ENCODE measurements at regions not wholly inside any gene's neighbourhood (a gene's known extent, or its start where the extent isn't known, plus 50 kb on each side); places are given as distances from the start of the nearest gene placed in this dataset.

DNA sequence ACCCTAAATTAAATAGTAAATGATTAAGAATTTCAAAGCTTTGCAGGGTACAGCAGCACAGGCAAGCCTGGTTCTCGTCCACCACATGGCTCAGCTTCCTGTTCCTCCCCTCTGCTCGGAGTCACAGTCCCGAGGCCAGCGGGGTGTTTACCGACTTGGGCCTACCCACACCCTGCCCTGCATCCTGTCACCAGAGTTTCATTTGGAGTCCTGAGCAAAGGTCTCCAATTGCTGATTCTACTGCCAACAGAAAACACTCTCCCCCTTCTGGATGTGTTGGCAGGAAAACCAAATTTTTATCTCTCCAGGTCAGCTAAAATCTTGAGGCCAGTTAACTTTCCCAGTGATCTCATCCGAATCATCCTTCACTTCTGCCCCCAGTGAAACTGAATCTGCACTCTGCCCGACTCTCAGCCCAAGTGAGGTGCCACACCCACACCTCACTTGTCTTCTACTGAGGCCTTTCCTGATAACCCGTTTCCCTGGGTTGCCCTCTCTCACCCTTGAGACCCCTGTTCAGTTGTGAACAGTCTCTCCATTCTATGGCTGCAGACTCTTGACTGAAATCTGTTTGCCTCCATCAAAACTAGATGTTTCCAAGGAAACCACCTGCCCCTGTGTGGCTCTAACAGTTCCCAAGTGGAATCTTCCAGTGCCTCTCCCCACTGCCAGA, 71.2 kb downstream of the VCPKMT start:
- peaks cover 5 to 14% of the 10 kb centered on the region in 2 donors for H3K9me3 Mint-ChIP-seq
- DNase-seq (peak; percentile 62 to 83), ATAC-seq (peak; percentile 95)
- peak overlapping the region; percentile 49 to 51 for H3K4me3 Mint-ChIP-seq
- H3K27me3 Mint-ChIP-seq = no peaks in the 10 kb centered on the region
- H3K27ac Mint-ChIP-seq = peak overlapping the region; percentile 81 to 82
- H3K4me1 Mint-ChIP-seq = peaks cover 67% of the 10 kb centered on the region

DNA sequence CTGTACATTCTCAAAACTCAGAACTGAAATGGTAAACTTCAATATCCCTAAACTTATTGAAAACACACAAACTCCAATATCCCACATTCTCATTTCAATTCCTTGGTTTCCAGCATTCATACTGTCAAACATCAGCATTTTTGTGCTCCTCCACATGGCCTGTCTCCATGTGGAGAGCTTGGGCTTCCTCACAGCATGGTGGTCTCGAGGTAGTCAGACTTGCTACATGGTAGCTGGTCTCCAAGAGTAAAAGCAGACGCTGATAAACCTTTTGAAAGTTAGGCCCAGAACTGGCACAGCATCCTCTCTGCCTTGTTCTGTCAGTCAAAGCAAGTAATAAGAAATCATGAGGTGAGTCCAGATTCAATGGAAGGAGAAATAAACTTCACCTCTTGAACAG, 70.5 kb downstream of the VCPKMT start:
- Mint-ChIP-seq H3K27ac (peak overlapping the region; percentile 81 to 82), H3K4me3 (peak overlapping the region; percentile 0 to 51)

DNA sequence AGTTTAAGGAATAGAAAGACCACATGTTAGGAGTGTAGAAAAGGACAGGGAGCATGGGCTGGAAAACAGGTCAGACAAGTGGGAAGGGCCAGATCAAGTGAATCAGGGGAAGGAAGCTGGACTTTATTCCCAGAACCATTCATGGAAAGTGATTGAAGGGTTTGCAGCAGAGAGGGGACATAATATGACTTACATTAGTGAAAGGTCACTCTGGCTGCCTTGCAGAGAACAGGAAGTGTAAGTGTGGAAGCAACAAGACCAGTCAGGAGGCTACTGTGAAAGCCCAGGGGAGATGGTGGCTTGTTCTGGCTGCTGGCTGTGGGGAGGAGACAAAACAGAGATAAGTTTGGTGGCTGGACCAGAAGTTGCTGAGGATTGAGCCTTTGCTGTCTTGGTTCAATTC, 69.1 kb downstream of the VCPKMT start:
- Mint-ChIP-seq H3K27me3 (no peaks in the 10 kb centered on the region), H3K27ac (peak overlapping the region in 1 of 2 donors; percentile 50), H3K4me3 (no peak overlapping the region), H3K4me1 (peaks cover 46% of the 10 kb centered on the region), H3K9me3 (peaks cover 5 to 14% of the 10 kb centered on the region in 2 donors)
- no peak for DNase-seq
- no peak for ATAC-seq

More for the DNA sequence above, 70.5 kb downstream of the VCPKMT start:
- no peak for DNase-seq
- H3K27me3 Mint-ChIP-seq = no peaks in the 10 kb centered on the region
- no peak for ATAC-seq
- H3K9me3 Mint-ChIP-seq = peaks cover 5 to 14% of the 10 kb centered on the region in 2 donors
- H3K4me1 Mint-ChIP-seq = peaks cover 61% of the 10 kb centered on the region

DNA sequence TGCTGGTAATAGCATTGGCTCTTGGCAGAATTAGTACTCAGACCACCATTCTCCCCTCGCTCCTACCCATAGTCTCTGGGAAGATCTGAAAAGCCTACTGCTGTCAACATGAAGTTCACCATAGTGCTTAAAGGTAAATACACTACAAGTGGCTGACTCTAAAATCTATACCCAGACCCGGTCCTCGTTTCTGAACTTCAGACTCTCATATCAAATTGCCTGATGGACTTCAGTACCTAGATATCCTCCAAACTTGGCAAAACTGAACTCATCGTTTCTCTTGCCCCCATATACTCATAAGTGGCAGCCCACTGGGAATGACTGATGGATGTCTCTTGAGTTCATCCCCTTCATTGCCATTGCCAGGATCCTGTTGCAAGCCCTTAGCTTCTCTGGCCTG, 67.3 kb downstream of the VCPKMT start:
- no peak for ATAC-seq

DNA sequence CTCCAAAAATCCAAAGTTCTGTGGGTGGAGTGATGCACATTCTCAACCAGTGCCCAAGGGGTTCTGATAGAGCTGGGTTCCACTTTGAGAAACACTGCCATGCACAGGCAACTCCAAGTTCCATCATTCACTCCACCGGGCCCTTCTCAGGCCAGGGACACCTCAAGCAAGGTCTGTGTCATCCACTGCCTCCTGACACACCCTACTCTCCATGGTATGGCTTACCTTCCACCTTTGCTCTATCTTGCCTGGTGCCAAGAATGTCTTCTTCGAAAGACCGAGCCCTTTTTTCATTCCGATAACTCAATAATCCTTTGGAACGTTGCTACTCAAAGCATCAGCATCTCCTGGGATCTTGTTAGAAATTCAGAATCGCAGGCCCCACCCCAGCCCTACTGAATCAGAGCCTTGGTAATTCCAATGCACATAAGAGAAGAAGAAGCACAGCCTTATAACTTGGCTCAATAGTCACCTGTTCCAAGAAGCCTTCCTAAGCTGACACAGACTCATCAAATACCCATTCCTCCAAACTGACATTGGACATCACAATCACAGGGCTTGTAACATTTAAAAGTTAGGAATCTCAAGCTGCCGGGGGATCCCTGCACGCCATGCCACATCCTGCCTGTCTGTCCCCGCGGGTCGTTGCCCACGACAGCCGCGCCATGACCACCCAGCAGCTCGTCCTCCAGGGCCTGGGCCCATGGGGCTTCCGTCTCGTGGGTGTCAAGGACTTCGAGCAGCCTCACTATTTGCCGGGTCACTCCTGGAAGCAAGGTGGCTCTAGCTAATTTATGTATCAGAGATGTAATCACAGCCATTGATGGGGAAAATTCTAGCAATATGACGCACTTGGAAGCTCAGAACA, 66.4 kb downstream of the VCPKMT start:
- Mint-ChIP-seq H3K9me3 (peaks cover 5 to 14% of the 10 kb centered on the region in 2 donors), H3K27ac (peak overlapping the region in 1 of 2 donors; percentile 45), H3K27me3 (no peaks in the 10 kb centered on the region), H3K4me3 (no peak overlapping the region), H3K4me1 (peaks cover 27% of the 10 kb centered on the region)
- DNase-seq (no peak), ATAC-seq (no peak)

More for the DNA sequence above, 67.3 kb downstream of the VCPKMT start:
- Mint-ChIP-seq H3K27ac (peak overlapping the region in 1 of 2 donors; percentile 49), H3K4me3 (no peak overlapping the region), H3K27me3 (no peaks in the 10 kb centered on the region), H3K4me1 (peaks cover 35% of the 10 kb centered on the region), H3K9me3 (peaks cover 5 to 14% of the 10 kb centered on the region in 2 donors)
- DNase-seq = no peak

DNA sequence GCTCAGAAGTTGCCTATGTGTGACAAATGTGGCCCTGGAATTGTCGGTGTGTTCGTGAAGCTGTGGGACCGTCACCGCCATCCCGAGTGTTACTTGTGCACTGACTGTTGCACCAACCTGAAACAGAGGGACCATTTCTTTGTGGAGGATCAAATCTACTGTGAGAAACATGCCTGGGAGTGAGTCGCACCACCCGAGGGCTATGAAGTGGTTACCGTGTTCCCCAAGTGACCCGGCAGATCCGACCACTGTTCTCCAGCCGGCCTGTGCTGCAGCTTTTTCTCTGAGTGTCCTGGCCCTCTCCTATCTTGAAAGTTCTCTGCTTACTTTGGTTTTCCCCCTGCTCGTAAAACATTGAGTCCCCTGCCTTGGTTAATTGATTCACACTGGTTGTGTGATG, 65.3 kb downstream of the VCPKMT start:
- Mint-ChIP-seq H3K27ac (no peak overlapping the region), H3K4me3 (no peak overlapping the region), H3K9me3 (peaks cover 0 to 6% of the 10 kb centered on the region in 2 donors), H3K27me3 (no peaks in the 10 kb centered on the region), H3K4me1 (peaks cover 19% of the 10 kb centered on the region)
- ATAC-seq (no peak), DNase-seq (no peak)

DNA sequence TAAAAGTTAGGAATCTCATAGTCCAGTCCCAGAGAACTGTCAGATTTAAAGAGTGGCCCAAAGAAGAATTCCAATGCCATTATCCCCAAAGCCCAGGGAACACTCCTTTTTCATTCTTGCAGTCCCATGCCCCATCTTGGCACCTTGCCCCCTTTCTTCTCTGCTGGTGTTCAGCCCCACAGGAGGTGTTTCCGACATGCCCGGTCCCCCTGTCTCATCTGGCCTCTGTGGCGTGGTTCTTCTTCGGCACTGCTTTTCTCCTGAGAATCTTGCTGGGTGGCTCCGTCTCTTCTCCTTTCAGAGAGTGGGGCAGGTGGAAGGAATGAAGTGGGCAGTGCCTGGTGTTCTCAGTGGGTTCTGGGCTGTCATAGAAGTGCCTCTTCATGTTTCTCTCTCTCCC, 64.7 kb downstream of the VCPKMT start:
- H3K27me3 Mint-ChIP-seq = no peaks in the 10 kb centered on the region
- H3K9me3 Mint-ChIP-seq = peaks cover 0 to 1% of the 10 kb centered on the region in 2 donors
- ATAC-seq (no peak), DNase-seq (no peak)
- peaks cover 19% of the 10 kb centered on the region for H3K4me1 Mint-ChIP-seq
- H3K27ac Mint-ChIP-seq = no peak overlapping the region
- H3K4me3 Mint-ChIP-seq = no peak overlapping the region

DNA sequence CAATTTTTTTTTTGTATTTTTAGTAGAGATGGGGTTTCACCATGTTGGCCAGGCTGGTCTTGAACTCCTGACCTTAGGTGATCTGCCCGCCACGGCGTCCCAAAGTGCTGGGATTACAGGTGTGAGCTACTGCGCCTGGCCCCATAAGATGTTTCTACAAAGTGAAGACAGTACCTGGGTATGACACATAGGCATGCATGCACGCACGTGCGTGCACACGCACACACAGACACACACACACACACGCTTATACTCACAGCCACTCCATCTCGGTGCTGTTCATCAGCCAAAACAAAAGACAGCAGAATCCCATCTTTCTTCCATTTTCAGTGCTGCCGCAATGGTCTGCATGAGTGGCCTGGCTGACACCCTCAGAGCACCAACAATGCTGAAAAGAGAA, 63.9 kb downstream of the VCPKMT start:
- no peaks in the 10 kb centered on the region for H3K9me3 Mint-ChIP-seq
- H3K4me3 Mint-ChIP-seq = no peak overlapping the region
- no peaks in the 10 kb centered on the region for H3K27me3 Mint-ChIP-seq
- DNase-seq (no peak), ATAC-seq (no peak)
- peaks cover 19% of the 10 kb centered on the region for H3K4me1 Mint-ChIP-seq
- peak overlapping the region in 1 of 2 donors; percentile 94 for H3K27ac Mint-ChIP-seq

DNA sequence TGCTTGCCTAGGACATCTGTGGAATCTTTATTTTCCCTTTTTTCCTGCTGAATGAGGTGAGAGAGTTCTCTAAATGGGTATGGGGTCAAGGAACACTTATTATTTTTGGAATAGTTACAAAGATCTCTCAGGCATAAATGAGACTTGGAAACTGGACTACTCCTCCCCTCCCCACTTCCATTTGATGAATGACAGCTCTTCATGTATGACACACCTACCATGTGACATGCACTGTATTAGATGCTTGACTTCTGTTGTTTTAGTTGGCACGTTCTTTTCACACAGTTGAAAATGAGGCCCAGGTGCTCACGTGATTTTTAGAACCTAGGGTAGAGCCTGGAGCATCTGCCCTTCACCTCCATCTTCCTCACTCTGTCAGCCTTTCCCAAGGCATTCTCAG, 62.4 kb downstream of the VCPKMT start:
- peaks cover 24% of the 10 kb centered on the region for H3K4me1 Mint-ChIP-seq
- peak; percentile 20 for ATAC-seq
- no peak overlapping the region for H3K27ac Mint-ChIP-seq
- no peaks in the 10 kb centered on the region for H3K27me3 Mint-ChIP-seq
- no peaks in the 10 kb centered on the region for H3K9me3 Mint-ChIP-seq
- DNase-seq = no peak
- H3K4me3 Mint-ChIP-seq = no peak overlapping the region

DNA sequence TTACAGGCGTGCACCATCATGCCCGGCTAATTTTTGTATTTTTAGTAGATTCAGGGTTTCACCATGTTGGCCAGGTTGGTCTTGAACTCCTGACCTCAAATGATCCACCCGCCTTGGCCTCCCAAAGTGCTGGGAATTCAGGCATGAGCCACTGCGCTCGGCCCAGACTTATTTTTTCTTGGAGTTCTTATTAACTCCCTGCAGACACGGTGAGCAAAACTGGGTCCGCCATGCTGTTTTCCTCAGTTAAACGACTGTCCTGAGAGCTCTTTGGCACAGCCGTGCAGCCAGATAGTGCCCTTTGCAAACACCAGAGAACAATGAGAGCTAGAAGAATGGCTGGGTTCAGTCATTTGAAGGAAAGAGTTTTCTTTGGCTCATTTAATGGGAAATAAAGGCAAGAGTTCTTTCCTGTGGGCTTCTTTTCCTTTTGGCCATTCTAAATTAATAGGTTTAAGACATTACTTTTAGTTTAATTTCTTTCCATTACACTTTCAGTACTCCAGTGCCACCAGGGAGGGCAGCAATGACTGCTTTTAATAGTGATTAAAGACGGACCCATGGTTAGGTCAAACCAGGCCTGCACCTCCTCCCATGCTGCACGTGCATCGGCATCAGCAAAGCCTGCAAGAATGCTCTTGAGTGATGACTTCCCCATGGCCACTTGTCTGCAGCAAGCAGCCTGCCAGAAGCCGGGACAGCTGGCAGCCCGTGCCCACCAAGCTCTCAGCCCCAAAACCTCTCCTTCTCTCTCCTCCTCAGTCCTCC, 60.7 kb downstream of the VCPKMT start:
- H3K4me1 Mint-ChIP-seq = peaks cover 41% of the 10 kb centered on the region
- ATAC-seq (no peak), DNase-seq (no peak)
- no peak overlapping the region for H3K27ac Mint-ChIP-seq
- H3K4me3 Mint-ChIP-seq = no peak overlapping the region
- H3K9me3 Mint-ChIP-seq = no peaks in the 10 kb centered on the region
- H3K27me3 Mint-ChIP-seq = no peaks in the 10 kb centered on the region

DNA sequence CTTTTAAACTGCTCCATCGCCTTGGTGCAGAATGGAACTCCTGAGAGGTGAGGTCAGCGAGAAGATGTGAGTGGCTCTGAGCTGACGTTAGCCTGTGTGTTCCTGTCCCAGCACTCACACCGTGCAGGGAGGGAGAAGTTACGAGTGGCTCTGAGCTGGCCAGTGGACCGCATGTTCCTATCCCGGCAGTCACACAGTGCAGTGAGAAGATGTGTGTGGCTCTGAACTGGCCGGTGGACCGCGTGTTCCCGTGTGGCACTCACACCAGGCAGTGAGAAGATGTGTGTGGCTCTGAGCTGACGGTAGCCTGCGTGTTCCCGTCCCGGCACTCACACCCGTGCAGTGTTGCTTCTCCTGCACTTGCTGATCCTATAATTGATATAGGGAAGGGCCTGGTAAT, 59.9 kb downstream of the VCPKMT start:
- Mint-ChIP-seq H3K4me3 (no peak overlapping the region), H3K4me1 (peaks cover 49% of the 10 kb centered on the region), H3K27me3 (no peaks in the 10 kb centered on the region), H3K27ac (peak overlapping the region in 1 of 2 donors; percentile 29), H3K9me3 (no peaks in the 10 kb centered on the region)
- ATAC-seq = no peak
- DNase-seq = no peak

DNA sequence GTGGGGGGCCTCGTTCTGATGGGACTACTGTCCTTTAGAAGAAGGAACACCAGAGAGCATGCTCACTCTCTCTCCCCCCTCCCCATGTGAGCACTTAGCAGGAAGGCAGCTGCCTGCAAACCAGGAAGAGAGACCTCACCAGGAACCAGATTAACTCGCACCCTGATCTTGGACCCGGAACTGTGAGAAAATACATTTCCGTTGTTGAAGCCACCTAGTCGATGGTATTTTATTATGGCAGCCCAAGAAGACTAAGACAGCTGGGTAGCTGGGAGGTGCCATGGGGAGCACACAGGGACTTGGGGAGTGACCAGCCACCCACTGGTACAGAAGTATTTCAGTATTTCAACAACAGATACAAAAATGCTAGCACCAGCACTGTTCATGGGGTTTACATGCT, 59.0 kb downstream of the VCPKMT start:
- DNase-seq = no peak
- Mint-ChIP-seq H3K4me1 (peaks cover 55% of the 10 kb centered on the region), H3K27ac (no peak overlapping the region), H3K4me3 (no peak overlapping the region), H3K27me3 (no peaks in the 10 kb centered on the region), H3K9me3 (no peaks in the 10 kb centered on the region)
- ATAC-seq = no peak

DNA sequence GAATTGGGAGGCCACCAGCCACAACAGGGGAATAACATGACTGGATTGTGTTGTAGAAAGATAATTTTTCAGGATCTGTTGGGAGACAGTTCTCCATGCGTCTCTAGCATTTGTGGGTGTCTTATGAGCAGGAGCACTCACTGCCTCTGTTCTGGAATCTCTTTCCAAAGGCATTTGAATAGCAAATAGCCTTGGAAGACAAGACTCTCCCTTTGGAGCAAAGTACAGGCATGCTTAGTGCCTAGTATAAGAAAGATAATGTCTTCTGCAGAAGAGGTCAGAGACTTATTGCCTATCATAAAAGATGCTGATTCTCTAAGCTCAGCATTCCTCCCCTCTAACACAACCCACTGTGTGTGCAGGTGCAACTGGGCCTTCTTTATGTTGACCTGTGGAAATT, 58.3 kb downstream of the VCPKMT start:
- Mint-ChIP-seq H3K27me3 (no peaks in the 10 kb centered on the region), H3K27ac (no peak overlapping the region), H3K4me1 (peaks cover 63% of the 10 kb centered on the region), H3K4me3 (no peak overlapping the region), H3K9me3 (no peaks in the 10 kb centered on the region)
- DNase-seq (no peak), ATAC-seq (no peak)

Measured in stimulated activated naive CD8-positive, alpha-beta T cell treated with anti-CD3 and anti-CD28 coated beads, Interleukin-15, amount 100 ng/mL, for 72 hours (primary cell).